ENCODE measurements at regions not wholly inside any gene's neighbourhood (a gene's known extent, or its start where the extent isn't known, plus 50 kb on each side); places are given as distances from the start of the nearest gene placed in this dataset.

DNA sequence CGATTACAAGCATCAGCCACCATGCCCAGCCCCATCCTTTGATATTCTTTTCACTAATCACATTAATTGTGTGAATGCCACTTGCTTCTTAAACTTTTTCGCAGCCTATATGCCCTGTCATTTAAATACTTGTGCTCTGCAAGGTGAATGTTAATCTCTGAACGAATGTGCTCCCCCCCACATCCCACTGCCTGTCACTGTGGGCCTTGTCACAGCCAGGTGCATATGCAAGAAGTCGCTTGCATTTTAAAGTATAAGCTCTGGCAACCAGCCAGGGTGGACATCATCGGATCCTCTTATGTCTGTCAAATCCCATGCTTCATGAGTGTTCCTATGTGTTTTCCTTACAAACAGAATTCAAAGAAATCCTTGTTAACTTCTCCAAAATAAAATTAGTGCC is 304.4 kb downstream of the GALR1 start:
- TF ChIP-seq POLR2AphosphoS5 (IDR thresholded peaks at IDR 0.05; ENCODE audit: low read depth, low read length) (no peak), TAF1 (IDR thresholded peaks at IDR 0.05; ENCODE audit: borderline replicate concordance, low read depth, low read length) (no peak)

Measured in GM12892 (cell line).